WTC11 (cell line): ENCODE measurements at regions not wholly inside any gene's neighbourhood (a gene's known extent, or its start where the extent isn't known, plus 50 kb on each side); places are given as distances from the start of the nearest gene placed in this dataset.

Source experiments
- ATAC-seq: fragments of 200-7000 bp; cut with Tn5 transposase; 2 replicates; pipeline ENCODE4 v1.10.0; 2021; ENCODE audit warnings: mild to moderate bottlenecking, moderate library complexity
- CTCF ChIA-PET: fragments of 300-600 bp; sonication (Branson Sonifier 250); formaldehyde crosslinking; loops from one replicate; lab custom pipeline; 2021; ENCODE audit warnings: antibody characterized with exemption; lab: Charles Lee
- POLR2A ChIA-PET: fragments of 350-600 bp; sonication (Branson Sonifier 250); formaldehyde crosslinking; loops from one replicate; lab custom pipeline; 2021; ENCODE audit warnings: antibody characterized with exemption; lab: Charles Lee
- DNase-seq: peaks from one replicate; pipeline ENCODE4 v3.0.0; 2021; ENCODE audit warnings: low spot score
- H3K27ac Mint-ChIP-seq: 2 replicates; pipeline ENCODE4 v1.8.0; 2021; ENCODE audit warnings: mixed read lengths
- H3K27me3 Mint-ChIP-seq: 2 replicates; pipeline ENCODE4 v1.8.0; 2021; ENCODE audit warnings: low read depth, mild to moderate bottlenecking, moderate library complexity, mixed read lengths
- H3K36me3 Mint-ChIP-seq: 2 replicates; pipeline ENCODE4 v1.8.0; 2021; ENCODE audit warnings: mixed read lengths
- H3K4me1 Mint-ChIP-seq: 2 replicates; pipeline ENCODE4 v1.8.0; 2022; ENCODE audit warnings: mixed read lengths
- H3K4me3 Mint-ChIP-seq: 2 replicates; pipeline ENCODE4 v1.8.0; 2021; ENCODE audit warnings: mild to moderate bottlenecking, moderate library complexity, mixed read lengths
- H3K9me3 Mint-ChIP-seq: 2 replicates; pipeline ENCODE4 v1.8.0; 2021; ENCODE audit warnings: mixed read lengths
- AFF4 ChIP-seq: sonication (generic); formaldehyde crosslinking; IDR thresholded peaks from 2 replicates; pipeline ENCODE4 v1.8.1; 2023; ENCODE audit warnings: mild to moderate bottlenecking, missing genetic modification reagents, borderline replicate concordance
- CBFB ChIP-seq: sonication (generic); formaldehyde crosslinking; IDR thresholded peaks from 2 replicates; pipeline ENCODE4 v1.8.1; 2022; ENCODE audit warnings: mild to moderate bottlenecking, low read depth, missing genetic modification reagents
- CREB1 ChIP-seq: sonication (generic); formaldehyde crosslinking; IDR thresholded peaks from 2 replicates; pipeline ENCODE4 v1.8.0; 2023; ENCODE audit warnings: mild to moderate bottlenecking, missing genetic modification reagents
- ELF4 ChIP-seq: sonication (generic); formaldehyde crosslinking; IDR thresholded peaks from 2 replicates; pipeline ENCODE4 v1.8.1; 2022; ENCODE audit warnings: low read depth, mild to moderate bottlenecking, moderate library complexity, missing genetic modification reagents
- EMX1 ChIP-seq: fragments of 250-450 bp; sonication (Bioruptor Pico); IDR thresholded peaks from 2 replicates; pipeline ENCODE4 v1.8.0; 2021; ENCODE audit warnings: mild to moderate bottlenecking
- GRHL2 ChIP-seq: fragments of 250-450 bp; sonication (Bioruptor Pico); IDR thresholded peaks from 2 replicates; pipeline ENCODE4 v1.8.0; 2022; ENCODE audit warnings: mild to moderate bottlenecking, moderate library complexity; ENCODE audit not compliant: insufficient replicate concordance, severe bottlenecking
- IRF1 ChIP-seq: sonication (generic); formaldehyde crosslinking; IDR thresholded peaks from 2 replicates; pipeline ENCODE4 v1.8.0; 2023; ENCODE audit warnings: missing genetic modification reagents
- IRF2 ChIP-seq: sonication (generic); formaldehyde crosslinking; IDR thresholded peaks from 2 replicates; pipeline ENCODE4 v1.8.0; 2022; ENCODE audit warnings: low read depth, missing genetic modification reagents, borderline replicate concordance
- NFYB ChIP-seq: sonication (generic); formaldehyde crosslinking; conservative IDR thresholded peaks from 2 replicates; pipeline ENCODE4 v1.8.0; 2022; ENCODE audit warnings: low read depth, missing genetic modification reagents
- NR2C2 ChIP-seq: sonication (generic); formaldehyde crosslinking; IDR thresholded peaks from 2 replicates; pipeline ENCODE4 v1.8.0; 2022; ENCODE audit warnings: mild to moderate bottlenecking, missing genetic modification reagents
- RELA ChIP-seq: sonication (generic); formaldehyde crosslinking; IDR thresholded peaks from 2 replicates; pipeline ENCODE4 v1.8.1; 2022; ENCODE audit warnings: missing genetic modification reagents, mild to moderate bottlenecking, borderline replicate concordance
- RORB ChIP-seq: fragments of 250-450 bp; sonication (Bioruptor Pico); IDR thresholded peaks from 2 replicates; pipeline ENCODE4 v1.9.0; 2021; ENCODE audit warnings: mild to moderate bottlenecking
- STAT6 ChIP-seq: sonication (generic); formaldehyde crosslinking; conservative IDR thresholded peaks from 2 replicates; pipeline ENCODE4 v1.8.1; 2023; ENCODE audit warnings: mild to moderate bottlenecking, low read depth, missing genetic modification reagents, moderate library complexity
- TP53 ChIP-seq: sonication (generic); formaldehyde crosslinking; IDR thresholded peaks from 2 replicates; pipeline ENCODE4 v1.8.1; 2023; ENCODE audit warnings: mild to moderate bottlenecking, missing genetic modification reagents
- ZBTB43 ChIP-seq: sonication (generic); formaldehyde crosslinking; IDR thresholded peaks from 2 replicates; pipeline ENCODE4 v1.8.1; 2023; ENCODE audit warnings: mild to moderate bottlenecking, missing genetic modification reagents
- ZNF121 ChIP-seq: sonication (generic); formaldehyde crosslinking; IDR thresholded peaks from 2 replicates; pipeline ENCODE4 v1.8.0; 2023; ENCODE audit warnings: missing genetic modification reagents
- ZNF232 ChIP-seq: sonication (generic); formaldehyde crosslinking; IDR thresholded peaks from 2 replicates; pipeline ENCODE4 v1.8.0; 2022; ENCODE audit warnings: mild to moderate bottlenecking, missing genetic modification reagents
- ZNF317 ChIP-seq: sonication (generic); formaldehyde crosslinking; IDR thresholded peaks from 2 replicates; pipeline ENCODE4 v1.8.1; 2023; ENCODE audit warnings: low read depth, mild to moderate bottlenecking, moderate library complexity, missing genetic modification reagents, borderline replicate concordance
- ZNF396 ChIP-seq: fragments of 250-450 bp; sonication (Bioruptor Pico); IDR thresholded peaks from 2 replicates; pipeline ENCODE4 v1.8.0; 2021; ENCODE audit warnings: mild to moderate bottlenecking, moderate library complexity, borderline replicate concordance
- TF ChIP-seq, protein P1 (sequence below): sonication (generic); formaldehyde crosslinking; IDR thresholded peaks from 2 replicates; pipeline ENCODE4 v1.8.1; 2022; ENCODE audit warnings: mild to moderate bottlenecking, moderate library complexity, missing genetic modification reagents
- TF ChIP-seq, protein P2 (sequence below): sonication (generic); formaldehyde crosslinking; IDR thresholded peaks from 2 replicates; pipeline ENCODE4 v1.8.1; 2022; ENCODE audit warnings: mild to moderate bottlenecking, missing genetic modification reagents, moderate library complexity, borderline replicate concordance
- TF ChIP-seq, protein P3 (sequence below): fragments of 250-450 bp; sonication (Bioruptor Pico); IDR thresholded peaks from 2 replicates; pipeline ENCODE4 v2.1.2; 2022; ENCODE audit warnings: mild to moderate bottlenecking, moderate library complexity
- TF ChIP-seq, protein P4 (sequence below): sonication (generic); formaldehyde crosslinking; IDR thresholded peaks from 2 replicates; pipeline ENCODE4 v1.8.1; 2023; ENCODE audit warnings: mild to moderate bottlenecking, missing genetic modification reagents, moderate library complexity

DNA sequence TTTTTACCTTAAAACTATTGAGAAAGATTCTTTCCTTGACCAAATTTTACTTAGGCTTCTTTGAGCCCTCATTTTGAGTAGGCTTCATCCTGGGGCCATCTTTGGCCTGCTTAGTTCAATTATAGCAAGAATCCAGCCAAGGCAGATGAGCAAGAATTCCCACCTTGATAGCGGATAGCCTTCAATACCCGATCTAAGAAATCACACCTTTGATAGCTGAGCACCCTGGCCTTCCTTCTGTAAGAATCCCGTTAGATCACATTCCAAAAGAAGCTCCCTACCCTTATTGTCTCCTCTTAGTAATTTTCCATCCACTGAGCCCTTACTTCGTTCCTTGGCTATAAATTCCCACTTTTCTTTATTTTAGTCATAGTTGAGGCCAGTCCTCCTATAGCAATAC lies 275.4 kb upstream of the ROBO1 start:
- TF ChIP-seq CREB1 (CRISPR knock-in tag): no peak
- no peak for TF ChIP-seq RORB (CRISPR knock-in tag)
- no peak for TF ChIP-seq RELA (CRISPR knock-in tag)
- no peak for TF ChIP-seq CBFB
- TF ChIP-seq NFYB (CRISPR knock-in tag): no peak
- TF ChIP-seq ZNF232 (CRISPR knock-in tag): no peak
- no peak for TF ChIP-seq AFF4 (CRISPR knock-in tag)
- no peak for TF ChIP-seq STAT6 (CRISPR knock-in tag)
- POLR2A ChIA-PET: interaction anchor here (0.6 kb wide), 1 partner anchor 232 kb away, joined by 3 read pairs; no protein-coding TSS in a partner anchor
- peak; percentile 53 for ATAC-seq
- Mint-ChIP-seq H3K4me3 (no peak overlapping the region), H3K36me3 (no peaks in the 10 kb centered on the region), H3K27me3 (no peaks in the 10 kb centered on the region), H3K4me1 (peaks cover 8% of the 10 kb centered on the region), H3K27ac (no peak overlapping the region; the same call in 1 of the 2 replicates), H3K9me3 (no peaks in the 10 kb centered on the region)
- CTCF ChIA-PET: no interaction called here
- DNase-seq: no peak

- Mint-ChIP-seq H3K27me3 (no peaks in the 10 kb centered on the region), H3K4me1 (peaks cover 8% of the 10 kb centered on the region), H3K4me3 (no peak overlapping the region), H3K9me3 (no peaks in the 10 kb centered on the region; the same call in 1 of the 2 replicates), H3K36me3 (no peaks in the 10 kb centered on the region), H3K27ac (no peak overlapping the region)
- DNase-seq: no peak
- POLR2A ChIA-PET: no interaction called here
- TF ChIP-seq ELF4 (CRISPR knock-in tag) (no peak), ZBTB43 (no peak), NFYB (CRISPR knock-in tag) (no peak), IRF2 (CRISPR knock-in tag) (no peak), EMX1 (CRISPR knock-in tag) (no peak), IRF1 (CRISPR knock-in tag) (no peak), ZNF396 (CRISPR knock-in tag) (no peak), ZNF121 (CRISPR knock-in tag) (no peak), TP53 (CRISPR knock-in tag) (no peak), NR2C2 (CRISPR knock-in tag) (no peak), GRHL2 (CRISPR knock-in tag) (no peak), ZNF317 (CRISPR knock-in tag) (no peak)
- TF ChIP-seq, protein P1, sequence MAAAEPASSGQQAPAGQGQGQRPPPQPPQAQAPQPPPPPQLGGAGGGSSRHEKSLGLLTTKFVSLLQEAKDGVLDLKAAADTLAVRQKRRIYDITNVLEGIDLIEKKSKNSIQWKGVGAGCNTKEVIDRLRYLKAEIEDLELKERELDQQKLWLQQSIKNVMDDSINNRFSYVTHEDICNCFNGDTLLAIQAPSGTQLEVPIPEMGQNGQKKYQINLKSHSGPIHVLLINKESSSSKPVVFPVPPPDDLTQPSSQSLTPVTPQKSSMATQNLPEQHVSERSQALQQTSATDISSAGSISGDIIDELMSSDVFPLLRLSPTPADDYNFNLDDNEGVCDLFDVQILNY (CRISPR knock-in tag): no peak
- TF ChIP-seq, protein P2, sequence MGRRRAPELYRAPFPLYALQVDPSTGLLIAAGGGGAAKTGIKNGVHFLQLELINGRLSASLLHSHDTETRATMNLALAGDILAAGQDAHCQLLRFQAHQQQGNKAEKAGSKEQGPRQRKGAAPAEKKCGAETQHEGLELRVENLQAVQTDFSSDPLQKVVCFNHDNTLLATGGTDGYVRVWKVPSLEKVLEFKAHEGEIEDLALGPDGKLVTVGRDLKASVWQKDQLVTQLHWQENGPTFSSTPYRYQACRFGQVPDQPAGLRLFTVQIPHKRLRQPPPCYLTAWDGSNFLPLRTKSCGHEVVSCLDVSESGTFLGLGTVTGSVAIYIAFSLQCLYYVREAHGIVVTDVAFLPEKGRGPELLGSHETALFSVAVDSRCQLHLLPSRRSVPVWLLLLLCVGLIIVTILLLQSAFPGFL (CRISPR knock-in tag): no peak
- TF ChIP-seq, protein P3, sequence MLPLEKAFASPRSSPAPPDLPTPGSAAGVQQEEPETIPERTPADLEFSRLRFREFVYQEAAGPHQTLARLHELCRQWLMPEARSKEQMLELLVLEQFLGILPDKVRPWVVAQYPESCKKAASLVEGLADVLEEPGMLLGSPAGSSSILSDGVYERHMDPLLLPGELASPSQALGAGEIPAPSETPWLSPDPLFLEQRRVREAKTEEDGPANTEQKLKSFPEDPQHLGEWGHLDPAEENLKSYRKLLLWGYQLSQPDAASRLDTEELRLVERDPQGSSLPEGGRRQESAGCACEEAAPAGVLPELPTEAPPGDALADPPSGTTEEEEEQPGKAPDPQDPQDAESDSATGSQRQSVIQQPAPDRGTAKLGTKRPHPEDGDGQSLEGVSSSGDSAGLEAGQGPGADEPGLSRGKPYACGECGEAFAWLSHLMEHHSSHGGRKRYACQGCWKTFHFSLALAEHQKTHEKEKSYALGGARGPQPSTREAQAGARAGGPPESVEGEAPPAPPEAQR: no peak
- TF ChIP-seq, protein P4, sequence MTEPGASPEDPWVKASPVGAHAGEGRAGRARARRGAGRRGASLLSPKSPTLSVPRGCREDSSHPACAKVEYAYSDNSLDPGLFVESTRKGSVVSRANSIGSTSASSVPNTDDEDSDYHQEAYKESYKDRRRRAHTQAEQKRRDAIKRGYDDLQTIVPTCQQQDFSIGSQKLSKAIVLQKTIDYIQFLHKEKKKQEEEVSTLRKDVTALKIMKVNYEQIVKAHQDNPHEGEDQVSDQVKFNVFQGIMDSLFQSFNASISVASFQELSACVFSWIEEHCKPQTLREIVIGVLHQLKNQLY (CRISPR knock-in tag): no peak
- no peak for ATAC-seq
- CTCF ChIA-PET: no interaction called here
Observed at GRCh38 chr3:80040067-80040466, 272.3 kb upstream of the ROBO1 start.
